HFFc6 (cell line): ENCODE measurements at regions not wholly inside any gene's neighbourhood (a gene's known extent, or its start where the extent isn't known, plus 50 kb on each side); places are given as distances from the start of the nearest gene placed in this dataset.

Experiments used
- DNase-seq: peaks from one replicate; pipeline ENCODE4 v3.0.0-alpha.2; 2018
- H3K27ac Mint-ChIP-seq: 2 replicates; pipeline ENCODE4 v1.8.0; 2020; ENCODE audit warnings: mild to moderate bottlenecking, mixed read lengths
- H3K27me3 Mint-ChIP-seq: 2 replicates; pipeline ENCODE4 v1.8.0; 2021; ENCODE audit warnings: mild to moderate bottlenecking, moderate library complexity, mixed read lengths; ENCODE audit not compliant: insufficient read depth
- H3K36me3 Mint-ChIP-seq: 2 replicates; pipeline ENCODE4 v1.8.0; 2021; ENCODE audit warnings: low read depth, mixed read lengths
- H3K4me1 Mint-ChIP-seq: 2 replicates; pipeline ENCODE4 v1.8.0; 2020; ENCODE audit warnings: low read depth, mixed read lengths
- H3K4me3 Mint-ChIP-seq: 2 replicates; pipeline ENCODE4 v1.8.0; 2020; ENCODE audit warnings: mild to moderate bottlenecking, moderate library complexity, mixed read lengths
- H3K9me3 Mint-ChIP-seq: 2 replicates; pipeline ENCODE4 v1.8.0; 2020; ENCODE audit warnings: mild to moderate bottlenecking, mixed read lengths
- TF ChIP-seq, protein P1 (sequence below): fragments of 200-600 bp; sonication (generic); IDR thresholded peaks from 2 replicates; pipeline ENCODE4 v1.5.0; 2021; ENCODE audit warnings: antibody characterized with exemption, mild to moderate bottlenecking

DNA sequence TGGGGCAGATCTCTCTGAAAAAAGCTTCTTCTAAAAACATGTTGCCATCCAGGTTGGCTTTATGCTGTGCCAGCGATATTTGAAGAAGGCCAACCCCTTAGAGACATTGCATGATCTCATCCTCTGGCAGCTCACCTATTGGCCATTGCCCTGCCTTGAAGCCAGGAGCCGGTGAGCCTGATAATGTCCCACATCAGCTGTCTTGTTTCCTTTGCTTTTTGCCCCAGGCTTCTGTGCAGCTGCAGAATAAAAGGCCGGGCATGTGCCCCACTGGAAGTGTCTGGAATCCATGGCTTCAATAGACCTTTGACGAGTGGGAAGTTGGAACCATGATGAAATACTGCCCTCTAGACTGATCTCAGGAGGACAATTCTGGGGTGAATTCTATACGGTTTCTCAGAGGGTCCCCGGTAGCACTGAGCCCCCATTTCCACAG is 523.5 kb upstream of the ZEB2 start:
- Mint-ChIP-seq H3K27ac (no peak overlapping the region), H3K36me3 (no peaks in the 10 kb centered on the region; the same call in 1 of the 2 replicates)
- DNase-seq = no peak

GRCh38 chr2:145041706-145042105 is 521.8 kb upstream of the ZEB2 start:
- Mint-ChIP-seq H3K9me3 (no peaks in the 10 kb centered on the region), H3K27ac (peak overlapping the region; percentile 8; the same call in 1 of the 2 replicates), H3K36me3 (no peaks in the 10 kb centered on the region; the same call in 1 of the 2 replicates), H3K4me3 (no peak overlapping the region), H3K27me3 (no peaks in the 10 kb centered on the region), H3K4me1 (peaks cover 42% of the 10 kb centered on the region)
- TF ChIP-seq, protein P1, sequence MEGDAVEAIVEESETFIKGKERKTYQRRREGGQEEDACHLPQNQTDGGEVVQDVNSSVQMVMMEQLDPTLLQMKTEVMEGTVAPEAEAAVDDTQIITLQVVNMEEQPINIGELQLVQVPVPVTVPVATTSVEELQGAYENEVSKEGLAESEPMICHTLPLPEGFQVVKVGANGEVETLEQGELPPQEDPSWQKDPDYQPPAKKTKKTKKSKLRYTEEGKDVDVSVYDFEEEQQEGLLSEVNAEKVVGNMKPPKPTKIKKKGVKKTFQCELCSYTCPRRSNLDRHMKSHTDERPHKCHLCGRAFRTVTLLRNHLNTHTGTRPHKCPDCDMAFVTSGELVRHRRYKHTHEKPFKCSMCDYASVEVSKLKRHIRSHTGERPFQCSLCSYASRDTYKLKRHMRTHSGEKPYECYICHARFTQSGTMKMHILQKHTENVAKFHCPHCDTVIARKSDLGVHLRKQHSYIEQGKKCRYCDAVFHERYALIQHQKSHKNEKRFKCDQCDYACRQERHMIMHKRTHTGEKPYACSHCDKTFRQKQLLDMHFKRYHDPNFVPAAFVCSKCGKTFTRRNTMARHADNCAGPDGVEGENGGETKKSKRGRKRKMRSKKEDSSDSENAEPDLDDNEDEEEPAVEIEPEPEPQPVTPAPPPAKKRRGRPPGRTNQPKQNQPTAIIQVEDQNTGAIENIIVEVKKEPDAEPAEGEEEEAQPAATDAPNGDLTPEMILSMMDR = no peak
- DNase-seq = no peak

More for the DNA sequence above, 523.5 kb upstream of the ZEB2 start:
- Mint-ChIP-seq H3K4me1 (peaks cover 26% of the 10 kb centered on the region), H3K27me3 (no peaks in the 10 kb centered on the region), H3K4me3 (no peak overlapping the region), H3K9me3 (no peaks in the 10 kb centered on the region)
- TF ChIP-seq, protein P1 = no peak

GRCh38 chr2:145040433-145040832 is 520.5 kb upstream of the ZEB2 start:
- TF ChIP-seq, protein P1 = no peak
- Mint-ChIP-seq H3K36me3 (no peaks in the 10 kb centered on the region; the same call in 1 of the 2 replicates), H3K27ac (no peak overlapping the region), H3K4me1 (peaks cover 46% of the 10 kb centered on the region), H3K27me3 (no peaks in the 10 kb centered on the region), H3K9me3 (no peaks in the 10 kb centered on the region), H3K4me3 (no peak overlapping the region)
- DNase-seq = no peak

- H3K36me3 Mint-ChIP-seq = no peaks in the 10 kb centered on the region; the same call in 1 of the 2 replicates
- peaks cover 40% of the 10 kb centered on the region for H3K4me1 Mint-ChIP-seq
- H3K4me3 Mint-ChIP-seq = no peak overlapping the region
- TF ChIP-seq, protein P1 = no peak
- peak overlapping the region; percentile 40; the same call in 1 of the 2 replicates for H3K27ac Mint-ChIP-seq
- no peak for DNase-seq
- no peaks in the 10 kb centered on the region for H3K9me3 Mint-ChIP-seq
- H3K27me3 Mint-ChIP-seq = no peaks in the 10 kb centered on the region
Observed at GRCh38 chr2:145038041-145038525, 518.2 kb upstream of the ZEB2 start.

- TF ChIP-seq, protein P1 = no peak
- H3K27ac Mint-ChIP-seq = no peak overlapping the region
- H3K9me3 Mint-ChIP-seq = no peaks in the 10 kb centered on the region
- no peaks in the 10 kb centered on the region for H3K36me3 Mint-ChIP-seq
- 0 out of 2 replicates have a peak overlapping the region, but pooled peaks have one; percentile 0 for H3K4me3 Mint-ChIP-seq
- no peaks in the 10 kb centered on the region for H3K27me3 Mint-ChIP-seq
- DNase-seq = no peak
- H3K4me1 Mint-ChIP-seq = peaks cover 28% of the 10 kb centered on the region
Observed at GRCh38 chr2:145036421-145037011, 516.6 kb upstream of the ZEB2 start.
